ENCODE measurements at regions not wholly inside any gene's neighbourhood (a gene's known extent, or its start where the extent isn't known, plus 50 kb on each side); places are given as distances from the start of the nearest gene placed in this dataset.

GRCh38 chr3:43866529-43867353 lies 176.0 kb downstream of the ABHD5 start:
- no peak for DNase-seq (ENCODE audit: low spot score)

- no peak for DNase-seq (ENCODE audit: low spot score)
These were observed 176.8 kb downstream of the ABHD5 start for GRCh38 chr3:43867436-43868072.

DNA sequence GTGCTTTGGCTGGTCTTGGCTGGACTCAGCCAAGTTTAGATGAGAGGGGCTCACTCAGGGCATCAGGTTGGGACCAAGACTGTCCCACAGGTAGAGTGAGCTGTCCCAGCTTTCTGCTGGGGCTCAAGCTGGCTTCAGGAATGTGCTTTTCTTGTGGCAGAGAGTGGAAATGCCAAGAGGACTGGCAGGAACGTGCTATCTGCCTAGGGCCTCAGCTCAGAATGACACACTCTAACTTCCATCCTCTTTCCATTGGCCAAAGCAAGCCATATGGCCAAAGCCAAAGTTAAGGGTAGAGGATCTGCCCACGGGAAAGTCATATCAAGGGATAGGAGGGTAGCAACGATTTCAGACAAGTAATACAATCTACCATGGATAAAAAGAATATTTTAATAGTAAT lies 178.8 kb downstream of the ABHD5 start:
- DNase-seq (ENCODE audit: low spot score), result no peak

GRCh38 chr3:43870120-43870519 lies 179.4 kb downstream of the ABHD5 start:
- DNase-seq (ENCODE audit: low spot score), result no peak

GRCh38 chr3:43870844-43871626 lies 180.3 kb downstream of the ABHD5 start:
- DNase-seq (ENCODE audit: low spot score), result no peak

DNA sequence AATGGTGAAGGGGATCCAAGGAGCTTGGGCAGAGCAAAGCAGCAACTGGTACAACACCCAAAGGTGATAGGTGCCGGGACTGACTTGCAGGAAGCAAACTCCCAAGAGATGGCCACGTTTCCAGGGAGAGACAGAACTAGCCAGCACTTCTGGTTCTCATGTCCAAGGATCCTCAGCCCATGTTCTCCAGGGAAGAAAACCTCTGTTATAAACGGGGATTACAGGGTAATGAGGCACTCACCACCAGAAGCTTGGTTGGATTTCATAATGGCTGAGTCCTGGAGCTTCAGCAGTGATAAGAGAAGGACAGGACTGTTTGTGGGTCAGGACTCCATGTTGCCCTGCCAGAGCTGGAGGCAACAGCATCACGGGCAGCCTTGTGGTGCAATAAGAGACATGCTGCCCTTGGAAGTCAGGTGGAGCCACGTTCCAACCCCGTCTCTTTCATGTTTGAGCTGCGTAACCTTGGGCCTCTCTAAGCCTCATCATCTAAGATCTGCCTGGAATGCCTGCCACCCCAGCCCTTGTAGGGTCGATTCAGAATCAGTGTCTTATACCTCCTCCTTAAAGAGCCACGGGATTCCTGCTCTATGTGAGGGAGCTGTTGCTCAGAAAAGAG lies 181.0 kb downstream of the ABHD5 start:
- DNase-seq (ENCODE audit: low spot score), result no peak

DNA sequence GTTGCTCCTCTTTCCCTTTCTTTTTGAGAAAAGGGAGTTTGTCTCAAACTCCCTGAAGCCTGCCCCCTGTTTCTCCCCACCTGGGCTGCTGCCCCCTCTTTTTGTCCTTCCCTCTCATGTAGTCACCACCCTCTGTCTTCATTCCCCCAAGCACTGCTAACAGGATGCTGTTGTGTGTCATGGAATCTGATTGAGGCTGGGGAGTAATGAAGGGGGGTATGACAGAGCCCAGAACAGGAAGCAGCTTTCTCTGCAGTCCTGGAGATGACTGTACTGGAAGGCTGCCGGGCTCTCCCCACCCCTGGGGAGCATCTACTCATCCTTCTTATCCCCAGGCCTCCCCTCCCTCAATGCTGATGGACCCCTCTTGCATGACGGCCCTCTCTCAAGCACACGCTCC lies 181.6 kb downstream of the ABHD5 start:
- DNase-seq (ENCODE audit: low spot score), result no peak

GRCh38 chr3:43872901-43873300 lies 182.2 kb downstream of the ABHD5 start:
- DNase-seq (ENCODE audit: low spot score), result no peak

DNA sequence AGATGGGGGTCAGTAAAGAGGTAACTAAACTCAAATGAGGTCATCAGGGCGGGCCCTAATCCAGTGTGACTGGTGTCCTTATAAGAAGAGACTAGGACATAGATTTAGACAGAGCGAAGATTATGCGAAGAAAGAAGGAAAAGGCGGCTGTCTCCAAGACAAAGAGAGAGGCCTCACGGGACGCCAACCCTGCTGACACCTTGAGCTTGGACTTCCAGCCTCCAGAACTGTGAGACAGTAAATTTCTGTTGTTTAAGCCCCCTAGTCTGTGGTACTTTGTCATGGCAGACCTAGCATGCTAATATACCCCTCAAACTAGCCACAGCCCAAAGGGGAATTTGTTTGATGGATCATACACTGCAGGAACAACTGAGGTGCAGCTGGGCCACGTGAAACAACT lies 183.0 kb downstream of the ABHD5 start:
- no peak for DNase-seq (ENCODE audit: low spot score)

GRCh38 chr3:43874290-43874689 lies 183.6 kb downstream of the ABHD5 start:
- no peak for DNase-seq (ENCODE audit: low spot score)

- no peak for DNase-seq (ENCODE audit: low spot score)
These were observed 184.0 kb downstream of the ABHD5 start for GRCh38 chr3:43874731-43875130.

- no peak for DNase-seq (ENCODE audit: low spot score)
These were observed 185.9 kb downstream of the ABHD5 start for GRCh38 chr3:43876648-43877047.

- peak; percentile 64 for DNase-seq (ENCODE audit: low spot score)
These were observed 188.4 kb downstream of the ABHD5 start for GRCh38 chr3:43879166-43879565.

GRCh38 chr3:43882976-43883680 lies 192.4 kb downstream of the ABHD5 start:
- DNase-seq (ENCODE audit: low spot score), result no peak

- DNase-seq (ENCODE audit: low spot score), result no peak
These were observed 193.1 kb downstream of the ABHD5 start for GRCh38 chr3:43883729-43884396.

DNA sequence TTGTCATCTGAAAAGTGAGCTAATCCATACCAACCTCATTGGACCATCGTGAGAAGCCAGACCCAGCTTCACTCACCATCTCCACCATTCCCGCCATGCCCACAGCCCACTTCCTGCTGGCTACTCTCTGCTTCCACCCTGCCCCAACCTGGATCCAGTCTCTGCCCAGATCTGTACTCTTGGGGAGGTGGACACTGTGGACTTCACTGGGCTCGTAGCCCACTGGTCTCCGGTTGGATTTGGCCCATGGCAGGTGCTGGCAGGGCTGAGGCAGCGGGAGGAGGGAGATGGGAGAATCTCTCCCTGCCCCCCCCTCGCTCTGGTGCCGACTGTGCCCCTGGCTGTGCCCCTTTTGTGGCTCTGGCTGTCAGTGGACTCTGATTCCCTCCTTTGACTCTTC lies 193.8 kb downstream of the ABHD5 start:
- DNase-seq (ENCODE audit: low spot score), result no peak

GRCh38 chr3:43885908-43886618 lies 195.3 kb downstream of the ABHD5 start:
- no peak for DNase-seq (ENCODE audit: low spot score)

DNA sequence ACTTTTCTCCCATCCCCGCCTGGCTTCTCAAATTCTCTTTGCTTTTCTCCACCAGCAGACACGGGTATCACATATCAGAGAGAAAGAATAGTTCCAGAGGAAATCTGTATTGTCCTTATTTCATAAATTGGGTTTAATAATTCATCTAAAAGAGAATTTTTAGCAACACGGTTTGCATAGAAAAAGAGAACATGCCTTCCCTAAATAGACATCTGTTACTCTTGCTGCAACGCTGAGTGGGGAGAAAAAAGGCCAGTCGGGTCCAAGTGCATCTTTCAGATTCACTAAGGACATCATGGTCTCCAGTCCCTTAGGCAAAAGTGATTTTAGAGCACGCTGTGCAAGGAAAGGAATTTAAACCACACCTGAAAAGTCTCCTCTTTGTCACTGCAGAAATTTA lies 201.3 kb downstream of the ABHD5 start:
- peak; percentile 40 for DNase-seq (ENCODE audit: low spot score)

GRCh38 chr3:43892526-43892925 lies 201.8 kb downstream of the ABHD5 start:
- peak; percentile 71 for DNase-seq (ENCODE audit: low spot score)

DNA sequence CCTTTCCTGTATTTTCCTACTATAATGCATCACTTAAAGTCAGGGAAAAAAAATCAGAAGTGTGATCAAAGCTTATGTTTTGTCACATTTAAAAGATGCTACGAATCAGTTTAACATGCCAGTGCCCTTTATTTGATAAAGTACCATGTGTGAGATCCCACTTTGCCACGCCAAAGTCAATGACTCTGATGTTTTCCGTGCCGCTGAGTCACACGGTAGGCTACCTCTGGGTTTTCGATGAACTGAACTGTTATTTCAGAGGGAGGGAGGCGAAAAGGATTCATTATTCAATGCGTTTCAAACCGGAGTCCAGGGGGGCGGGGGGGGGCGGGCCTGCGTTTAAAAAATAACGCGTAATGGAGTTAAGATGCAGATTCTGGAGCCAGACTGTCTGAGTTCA lies 203.0 kb downstream of the ABHD5 start:
- peak; percentile 30 for DNase-seq (ENCODE audit: low spot score)
